ENCODE measurements at regions not wholly inside any gene's neighbourhood (a gene's known extent, or its start where the extent isn't known, plus 50 kb on each side); places are given as distances from the start of the nearest gene placed in this dataset.

DNA sequence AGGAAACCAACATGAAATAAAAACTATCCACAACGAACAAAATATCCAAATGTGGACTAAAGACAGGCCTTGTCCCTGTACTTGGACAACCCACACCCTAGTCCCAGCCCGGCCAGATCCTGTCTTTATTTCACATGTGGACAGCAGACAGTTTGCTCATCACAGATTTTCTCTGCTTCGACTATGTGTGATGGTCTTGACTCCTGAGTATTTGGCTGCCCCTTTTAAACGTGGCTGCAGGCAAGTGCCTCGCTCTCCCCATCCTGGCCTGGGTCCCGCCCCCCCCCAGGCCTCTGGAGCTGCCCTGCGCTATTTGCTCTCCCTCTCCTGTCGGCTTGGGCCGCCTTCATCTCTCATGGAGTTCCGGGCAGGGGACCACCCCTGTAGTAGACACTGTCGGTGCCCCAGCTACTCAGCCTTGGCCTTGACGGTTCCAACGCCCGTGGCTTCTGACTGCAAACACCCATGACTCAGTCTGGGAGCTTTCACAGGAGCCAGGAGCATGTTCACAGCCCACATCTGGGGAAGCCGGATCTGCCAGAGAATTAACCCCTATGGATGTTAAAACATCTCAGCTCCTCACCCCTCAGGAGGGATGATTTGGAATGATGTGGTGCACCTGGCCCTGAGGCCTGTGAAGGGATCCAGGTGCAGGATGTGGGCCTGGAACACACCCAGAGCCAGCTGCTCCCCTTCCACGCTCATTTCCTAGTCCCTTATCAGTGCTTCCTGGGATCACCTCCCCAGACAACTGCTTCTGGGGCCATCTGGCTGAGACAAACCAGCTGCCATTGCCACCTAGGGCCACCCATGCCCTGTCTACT is 229.7 kb upstream of the RPL38 start (continued):
- no peak for TF ChIP-seq CTCF (IDR thresholded peaks at IDR 0.05; ENCODE audit: control extremely low read depth in 1 of 3, insufficient read depth in 1 of 3, low read depth in 1 of 3, low read length in 3 of 3)
- TF ChIP-seq JUN (IDR thresholded peaks at IDR 0.05; ENCODE audit: low read depth, low read length): no peak
- no peak for TF ChIP-seq SP2 (IDR thresholded peaks at IDR 0.05; ENCODE audit: low read length)
- no peak for TF ChIP-seq KDM1A (IDR thresholded peaks at IDR 0.05; ENCODE audit: borderline replicate concordance, low read length)
- TF ChIP-seq BCL11A (IDR thresholded peaks at IDR 0.05; ENCODE audit: low read depth in 2 of 2, low read length in 2 of 2): no peak
- no peak for TF ChIP-seq TEAD4 (IDR thresholded peaks at IDR 0.05; ENCODE audit: low read depth, low read length)
- TF ChIP-seq BRCA1 (IDR thresholded peaks at IDR 0.05; ENCODE audit: low read depth, low read length): no peak
